HEK293 (cell line): ENCODE measurements at regions not wholly inside any gene's neighbourhood (a gene's known extent, or its start where the extent isn't known, plus 50 kb on each side); places are given as distances from the start of the nearest gene placed in this dataset.

Experiments used
- CTCF ChIA-PET: fragments of 350-600 bp; formaldehyde crosslinking; extraction: SDS; loops from one replicate; lab custom pipeline; 2021; ENCODE audit warnings: antibody characterized with exemption; lab: Yijun Ruan, JAX
- POLR2A ChIA-PET: fragments of 300-600 bp; formaldehyde crosslinking; extraction: SDS; loops from one replicate; lab custom pipeline; 2020; ENCODE audit warnings: antibody characterized with exemption, inconsistent platforms; lab: Yijun Ruan, JAX
- H3K27ac ChIP-seq: fragments of 200-500 bp; sonication (Bioruptor generic); 2 replicates; pipeline ENCODE4 v1.5.1; 2014; ENCODE audit warnings: low read depth, low read length, control low read depth, inconsistent platforms; ENCODE audit errors: extremely low read depth
- H3K36me3 ChIP-seq, 2 experiments: fragments of 200-500 bp in 1 of 2; sonication (Bioruptor generic) in 1 of 2; 1 replicate in 1 of 2; 2 replicates in 1 of 2; pipeline ENCODE4 v1.5.1; 2014 to 2017; ENCODE audit warnings: inconsistent platforms in 2 of 2, low read length in 2 of 2; ENCODE audit not compliant: control insufficient read depth in 2 of 2, insufficient read depth in 1 of 2
- H3K4me1 ChIP-seq: fragments of 200-500 bp; sonication (Bioruptor generic); 2 replicates; pipeline ENCODE4 v1.5.1; 2014; ENCODE audit warnings: mild to moderate bottlenecking, low read length, inconsistent platforms; ENCODE audit not compliant: control insufficient read depth, insufficient read depth
- H3K4me3 ChIP-seq: 2 replicates; pipeline ENCODE4 v1.5.1; 2011; ENCODE audit warnings: low read depth, mild to moderate bottlenecking, control low read depth, low read length, moderate library complexity
- H3K9me3 ChIP-seq: fragments of 200-500 bp; sonication (Bioruptor generic); 2 replicates; pipeline ENCODE4 v1.5.1; 2014; ENCODE audit warnings: low read depth, low read length, inconsistent platforms; ENCODE audit not compliant: control insufficient read depth, insufficient read depth
- OSR2 ChIP-seq: fragments of 450-650 bp; formaldehyde crosslinking; IDR thresholded peaks from 2 replicates; pipeline ENCODE4 v1.5.1; 2016; ENCODE audit warnings: missing biosample characterization, missing genetic modification characterization
- SALL2 ChIP-seq: fragments of 450-650 bp; formaldehyde crosslinking; IDR thresholded peaks from 2 replicates; pipeline ENCODE4 v1.5.0; 2017; ENCODE audit warnings: missing biosample characterization, mild to moderate bottlenecking, missing genetic modification characterization, borderline replicate concordance
- SP2 ChIP-seq: fragments of 450-650 bp; formaldehyde crosslinking; IDR thresholded peaks from 2 replicates; pipeline ENCODE4 v1.5.1; 2016; ENCODE audit warnings: missing biosample characterization, missing genetic modification characterization
- TRIM28 ChIP-seq: IDR thresholded peaks from 2 replicates; pipeline ENCODE4 v1.6.1; 2011; ENCODE audit warnings: low read length, control low read depth, borderline replicate concordance
- ZNF223 ChIP-seq: fragments of 450-650 bp; formaldehyde crosslinking; IDR thresholded peaks from 2 replicates; pipeline ENCODE4 v1.5.1; 2016; ENCODE audit warnings: missing biosample characterization, missing genetic modification characterization
- ZNF555 ChIP-seq: fragments of 450-650 bp; formaldehyde crosslinking; conservative IDR thresholded peaks from 2 replicates; pipeline ENCODE4 v1.5.1; 2017; ENCODE audit warnings: missing biosample characterization, mild to moderate bottlenecking, missing genetic modification characterization, inconsistent platforms
- ZNF560 ChIP-seq: fragments of 450-650 bp; formaldehyde crosslinking; IDR thresholded peaks from 2 replicates; pipeline ENCODE4 v1.5.1; 2017; ENCODE audit warnings: missing biosample characterization, missing genetic modification characterization, borderline replicate concordance
- ZNF660 ChIP-seq: fragments of 450-650 bp; IDR thresholded peaks from 2 replicates; pipeline ENCODE4 v1.5.1; 2018; ENCODE audit warnings: missing biosample characterization, mild to moderate bottlenecking, missing genetic modification characterization
- ZNF677 ChIP-seq: fragments of 450-650 bp; IDR thresholded peaks from 2 replicates; pipeline ENCODE4 v1.5.0; 2018; ENCODE audit warnings: missing biosample characterization, mild to moderate bottlenecking, missing genetic modification characterization, moderate library complexity
- ZNF776 ChIP-seq: fragments of 450-650 bp; formaldehyde crosslinking; IDR thresholded peaks from 2 replicates; pipeline ENCODE4 v1.5.0; 2017; ENCODE audit warnings: missing biosample characterization, missing genetic modification characterization, borderline replicate concordance
- ZSCAN16 ChIP-seq: fragments of 450-650 bp; formaldehyde crosslinking; IDR thresholded peaks from 2 replicates; pipeline ENCODE4 v1.5.1; 2016; ENCODE audit warnings: missing biosample characterization, missing genetic modification characterization
- TF ChIP-seq, protein P1 (sequence below): fragments of 450-650 bp; formaldehyde crosslinking; conservative IDR thresholded peaks from 2 replicates; pipeline ENCODE4 v1.5.1; 2016; ENCODE audit warnings: low read depth, missing biosample characterization, missing genetic modification characterization
- TF ChIP-seq, protein P2 (sequence below): fragments of 450-650 bp; formaldehyde crosslinking; IDR thresholded peaks from 2 replicates; pipeline ENCODE4 v1.5.1; 2016; ENCODE audit warnings: missing biosample characterization, missing genetic modification characterization
- TF ChIP-seq, protein P3 (sequence below): fragments of 450-650 bp; formaldehyde crosslinking; IDR thresholded peaks from 2 replicates; pipeline ENCODE4 v1.5.1; 2017; ENCODE audit warnings: missing biosample characterization, mild to moderate bottlenecking, missing genetic modification characterization, moderate library complexity
- TF ChIP-seq, protein P4 (sequence below): fragments of 450-650 bp; formaldehyde crosslinking; IDR thresholded peaks from 2 replicates; pipeline ENCODE4 v1.5.1; 2016; ENCODE audit warnings: missing biosample characterization, missing genetic modification characterization
- TF ChIP-seq, protein P5 (sequence below): fragments of 450-650 bp; formaldehyde crosslinking; IDR thresholded peaks from 2 replicates; pipeline ENCODE4 v1.5.1; 2017; ENCODE audit warnings: missing biosample characterization, missing genetic modification characterization
- TF ChIP-seq, protein P6 (sequence below): fragments of 450-650 bp; formaldehyde crosslinking; IDR thresholded peaks from 2 replicates; pipeline ENCODE4 v1.5.1; 2016; ENCODE audit warnings: missing biosample characterization, missing genetic modification characterization, low read depth
- TF ChIP-seq, protein P7 (sequence below): fragments of 450-650 bp; formaldehyde crosslinking; IDR thresholded peaks from 2 replicates; pipeline ENCODE4 v1.5.1; 2016; ENCODE audit warnings: missing biosample characterization, missing genetic modification characterization

DNA sequence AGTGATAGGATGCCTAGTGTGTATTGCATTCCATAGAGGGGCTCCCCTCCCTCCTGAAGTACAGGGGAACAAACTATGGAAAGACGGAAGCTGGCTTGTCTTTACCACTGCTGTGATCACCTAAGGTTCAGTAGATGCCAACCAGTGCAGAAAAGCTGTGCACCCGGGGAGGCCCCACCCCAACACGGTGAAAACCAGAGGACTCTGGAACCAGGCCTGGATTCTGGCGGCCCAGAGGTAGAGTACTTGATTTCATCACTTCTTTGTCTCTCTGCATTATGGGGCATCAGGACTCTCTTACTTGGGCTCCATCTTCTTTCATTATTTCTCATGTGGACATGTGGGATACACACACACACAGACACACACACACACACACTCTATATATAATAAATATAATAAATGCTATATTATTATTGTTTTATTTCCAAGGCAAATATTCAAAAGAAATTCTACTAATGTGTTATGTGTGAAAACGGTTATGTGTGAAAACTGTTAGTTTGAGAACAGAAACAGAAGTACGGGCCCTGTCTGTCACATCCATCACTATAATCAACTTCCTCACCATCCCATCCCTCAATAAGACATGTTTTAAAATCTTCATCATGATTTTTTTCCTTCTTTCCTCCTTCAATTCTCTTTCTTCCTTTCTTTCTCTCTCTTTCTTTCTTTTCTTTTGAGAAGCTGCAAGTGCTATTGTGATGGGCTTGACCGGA lies 152.4 kb upstream of the CMC1 start:
- Histone ChIP-seq H3K4me1 (no peaks in the 10 kb centered on the region), H3K4me3 (no peak overlapping the region), H3K9me3 (no peaks in the 10 kb centered on the region), H3K36me3 (no peaks in the 10 kb centered on the region), H3K27ac (no peak overlapping the region)
- CTCF ChIA-PET, result no interaction called here
- POLR2A ChIA-PET, result no interaction called here
- TF ChIP-seq, protein P1, sequence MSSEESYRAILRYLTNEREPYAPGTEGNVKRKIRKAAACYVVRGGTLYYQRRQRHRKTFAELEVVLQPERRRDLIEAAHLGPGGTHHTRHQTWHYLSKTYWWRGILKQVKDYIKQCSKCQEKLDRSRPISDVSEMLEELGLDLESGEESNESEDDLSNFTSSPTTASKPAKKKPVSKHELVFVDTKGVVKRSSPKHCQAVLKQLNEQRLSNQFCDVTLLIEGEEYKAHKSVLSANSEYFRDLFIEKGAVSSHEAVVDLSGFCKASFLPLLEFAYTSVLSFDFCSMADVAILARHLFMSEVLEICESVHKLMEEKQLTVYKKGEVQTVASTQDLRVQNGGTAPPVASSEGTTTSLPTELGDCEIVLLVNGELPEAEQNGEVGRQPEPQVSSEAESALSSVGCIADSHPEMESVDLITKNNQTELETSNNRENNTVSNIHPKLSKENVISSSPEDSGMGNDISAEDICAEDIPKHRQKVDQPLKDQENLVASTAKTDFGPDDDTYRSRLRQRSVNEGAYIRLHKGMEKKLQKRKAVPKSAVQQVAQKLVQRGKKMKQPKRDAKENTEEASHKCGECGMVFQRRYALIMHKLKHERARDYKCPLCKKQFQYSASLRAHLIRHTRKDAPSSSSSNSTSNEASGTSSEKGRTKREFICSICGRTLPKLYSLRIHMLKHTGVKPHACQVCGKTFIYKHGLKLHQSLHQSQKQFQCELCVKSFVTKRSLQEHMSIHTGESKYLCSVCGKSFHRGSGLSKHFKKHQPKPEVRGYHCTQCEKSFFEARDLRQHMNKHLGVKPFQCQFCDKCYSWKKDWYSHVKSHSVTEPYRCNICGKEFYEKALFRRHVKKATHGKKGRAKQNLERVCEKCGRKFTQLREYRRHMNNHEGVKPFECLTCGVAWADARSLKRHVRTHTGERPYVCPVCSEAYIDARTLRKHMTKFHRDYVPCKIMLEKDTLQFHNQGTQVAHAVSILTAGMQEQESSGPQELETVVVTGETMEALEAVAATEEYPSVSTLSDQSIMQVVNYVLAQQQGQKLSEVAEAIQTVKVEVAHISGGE (tag by site-specific recombination), result no peak
- TF ChIP-seq ZSCAN16 (tag by site-specific recombination), result no peak
- TF ChIP-seq, protein P2, sequence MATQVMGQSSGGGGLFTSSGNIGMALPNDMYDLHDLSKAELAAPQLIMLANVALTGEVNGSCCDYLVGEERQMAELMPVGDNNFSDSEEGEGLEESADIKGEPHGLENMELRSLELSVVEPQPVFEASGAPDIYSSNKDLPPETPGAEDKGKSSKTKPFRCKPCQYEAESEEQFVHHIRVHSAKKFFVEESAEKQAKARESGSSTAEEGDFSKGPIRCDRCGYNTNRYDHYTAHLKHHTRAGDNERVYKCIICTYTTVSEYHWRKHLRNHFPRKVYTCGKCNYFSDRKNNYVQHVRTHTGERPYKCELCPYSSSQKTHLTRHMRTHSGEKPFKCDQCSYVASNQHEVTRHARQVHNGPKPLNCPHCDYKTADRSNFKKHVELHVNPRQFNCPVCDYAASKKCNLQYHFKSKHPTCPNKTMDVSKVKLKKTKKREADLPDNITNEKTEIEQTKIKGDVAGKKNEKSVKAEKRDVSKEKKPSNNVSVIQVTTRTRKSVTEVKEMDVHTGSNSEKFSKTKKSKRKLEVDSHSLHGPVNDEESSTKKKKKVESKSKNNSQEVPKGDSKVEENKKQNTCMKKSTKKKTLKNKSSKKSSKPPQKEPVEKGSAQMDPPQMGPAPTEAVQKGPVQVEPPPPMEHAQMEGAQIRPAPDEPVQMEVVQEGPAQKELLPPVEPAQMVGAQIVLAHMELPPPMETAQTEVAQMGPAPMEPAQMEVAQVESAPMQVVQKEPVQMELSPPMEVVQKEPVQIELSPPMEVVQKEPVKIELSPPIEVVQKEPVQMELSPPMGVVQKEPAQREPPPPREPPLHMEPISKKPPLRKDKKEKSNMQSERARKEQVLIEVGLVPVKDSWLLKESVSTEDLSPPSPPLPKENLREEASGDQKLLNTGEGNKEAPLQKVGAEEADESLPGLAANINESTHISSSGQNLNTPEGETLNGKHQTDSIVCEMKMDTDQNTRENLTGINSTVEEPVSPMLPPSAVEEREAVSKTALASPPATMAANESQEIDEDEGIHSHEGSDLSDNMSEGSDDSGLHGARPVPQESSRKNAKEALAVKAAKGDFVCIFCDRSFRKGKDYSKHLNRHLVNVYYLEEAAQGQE (tag by site-specific recombination), result no peak
- no peak for TF ChIP-seq SALL2
- TF ChIP-seq ZNF560 (tag by site-specific recombination), result no peak
- no peak for TF ChIP-seq ZNF677 (tag by site-specific recombination)
- TF ChIP-seq SP2 (tag by site-specific recombination), result no peak
- TF ChIP-seq, protein P3, sequence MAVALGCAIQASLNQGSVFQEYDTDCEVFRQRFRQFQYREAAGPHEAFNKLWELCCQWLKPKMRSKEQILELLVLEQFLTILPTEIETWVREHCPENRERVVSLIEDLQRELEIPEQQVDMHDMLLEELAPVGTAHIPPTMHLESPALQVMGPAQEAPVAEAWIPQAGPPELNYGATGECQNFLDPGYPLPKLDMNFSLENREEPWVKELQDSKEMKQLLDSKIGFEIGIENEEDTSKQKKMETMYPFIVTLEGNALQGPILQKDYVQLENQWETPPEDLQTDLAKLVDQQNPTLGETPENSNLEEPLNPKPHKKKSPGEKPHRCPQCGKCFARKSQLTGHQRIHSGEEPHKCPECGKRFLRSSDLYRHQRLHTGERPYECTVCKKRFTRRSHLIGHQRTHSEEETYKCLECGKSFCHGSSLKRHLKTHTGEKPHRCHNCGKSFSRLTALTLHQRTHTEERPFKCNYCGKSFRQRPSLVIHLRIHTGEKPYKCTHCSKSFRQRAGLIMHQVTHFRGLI (tag by site-specific recombination), result no peak
- TF ChIP-seq ZNF776 (tag by site-specific recombination), result no peak
- TF ChIP-seq, protein P4, sequence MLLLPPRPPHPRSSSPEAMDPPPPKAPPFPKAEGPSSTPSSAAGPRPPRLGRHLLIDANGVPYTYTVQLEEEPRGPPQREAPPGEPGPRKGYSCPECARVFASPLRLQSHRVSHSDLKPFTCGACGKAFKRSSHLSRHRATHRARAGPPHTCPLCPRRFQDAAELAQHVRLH (tag by site-specific recombination), result no peak

DNA sequence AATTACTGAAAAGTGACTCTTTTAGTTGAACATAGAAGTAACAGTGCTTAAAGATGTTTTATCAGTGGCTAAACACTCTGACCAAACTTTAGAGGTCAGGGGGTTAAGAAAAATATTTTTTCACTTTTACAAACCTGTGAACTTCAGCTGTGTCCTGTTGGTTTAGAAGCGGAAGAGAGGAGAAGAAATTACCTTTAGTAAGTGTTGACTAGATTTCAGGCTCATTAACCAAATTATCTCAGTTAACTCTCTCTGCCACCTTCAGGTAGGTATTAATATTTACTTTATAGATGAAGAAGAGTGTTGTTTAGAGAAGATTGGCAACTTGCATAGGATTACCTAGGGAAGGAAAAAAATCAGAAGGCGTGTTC lies 151.9 kb upstream of the CMC1 start:
- Histone ChIP-seq H3K36me3 (no peaks in the 10 kb centered on the region), H3K27ac (no peak overlapping the region), H3K9me3 (no peaks in the 10 kb centered on the region), H3K4me1 (no peaks in the 10 kb centered on the region), H3K4me3 (no peak overlapping the region)
- ChIA-PET CTCF (interaction anchor here (0.7 kb wide), 1 partner anchor 378 kb away, joined by 3 read pairs; no protein-coding TSS in a partner anchor), POLR2A (no interaction called here)
- TF ChIP-seq ZNF555 (tag by site-specific recombination), result no peak
- TF ChIP-seq ZNF223, result no peak
- no peak for TF ChIP-seq OSR2
- no peak for TF ChIP-seq ZNF660 (tag by site-specific recombination)
- TF ChIP-seq, protein P5, sequence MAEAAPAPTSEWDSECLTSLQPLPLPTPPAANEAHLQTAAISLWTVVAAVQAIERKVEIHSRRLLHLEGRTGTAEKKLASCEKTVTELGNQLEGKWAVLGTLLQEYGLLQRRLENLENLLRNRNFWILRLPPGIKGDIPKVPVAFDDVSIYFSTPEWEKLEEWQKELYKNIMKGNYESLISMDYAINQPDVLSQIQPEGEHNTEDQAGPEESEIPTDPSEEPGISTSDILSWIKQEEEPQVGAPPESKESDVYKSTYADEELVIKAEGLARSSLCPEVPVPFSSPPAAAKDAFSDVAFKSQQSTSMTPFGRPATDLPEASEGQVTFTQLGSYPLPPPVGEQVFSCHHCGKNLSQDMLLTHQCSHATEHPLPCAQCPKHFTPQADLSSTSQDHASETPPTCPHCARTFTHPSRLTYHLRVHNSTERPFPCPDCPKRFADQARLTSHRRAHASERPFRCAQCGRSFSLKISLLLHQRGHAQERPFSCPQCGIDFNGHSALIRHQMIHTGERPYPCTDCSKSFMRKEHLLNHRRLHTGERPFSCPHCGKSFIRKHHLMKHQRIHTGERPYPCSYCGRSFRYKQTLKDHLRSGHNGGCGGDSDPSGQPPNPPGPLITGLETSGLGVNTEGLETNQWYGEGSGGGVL, result no peak
- TF ChIP-seq TRIM28, result no peak
- TF ChIP-seq, protein P6, sequence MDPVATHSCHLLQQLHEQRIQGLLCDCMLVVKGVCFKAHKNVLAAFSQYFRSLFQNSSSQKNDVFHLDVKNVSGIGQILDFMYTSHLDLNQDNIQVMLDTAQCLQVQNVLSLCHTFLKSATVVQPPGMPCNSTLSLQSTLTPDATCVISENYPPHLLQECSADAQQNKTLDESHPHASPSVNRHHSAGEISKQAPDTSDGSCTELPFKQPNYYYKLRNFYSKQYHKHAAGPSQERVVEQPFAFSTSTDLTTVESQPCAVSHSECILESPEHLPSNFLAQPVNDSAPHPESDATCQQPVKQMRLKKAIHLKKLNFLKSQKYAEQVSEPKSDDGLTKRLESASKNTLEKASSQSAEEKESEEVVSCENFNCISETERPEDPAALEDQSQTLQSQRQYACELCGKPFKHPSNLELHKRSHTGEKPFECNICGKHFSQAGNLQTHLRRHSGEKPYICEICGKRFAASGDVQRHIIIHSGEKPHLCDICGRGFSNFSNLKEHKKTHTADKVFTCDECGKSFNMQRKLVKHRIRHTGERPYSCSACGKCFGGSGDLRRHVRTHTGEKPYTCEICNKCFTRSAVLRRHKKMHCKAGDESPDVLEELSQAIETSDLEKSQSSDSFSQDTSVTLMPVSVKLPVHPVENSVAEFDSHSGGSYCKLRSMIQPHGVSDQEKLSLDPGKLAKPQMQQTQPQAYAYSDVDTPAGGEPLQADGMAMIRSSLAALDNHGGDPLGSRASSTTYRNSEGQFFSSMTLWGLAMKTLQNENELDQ (tag by site-specific recombination), result no peak
- TF ChIP-seq, protein P7, sequence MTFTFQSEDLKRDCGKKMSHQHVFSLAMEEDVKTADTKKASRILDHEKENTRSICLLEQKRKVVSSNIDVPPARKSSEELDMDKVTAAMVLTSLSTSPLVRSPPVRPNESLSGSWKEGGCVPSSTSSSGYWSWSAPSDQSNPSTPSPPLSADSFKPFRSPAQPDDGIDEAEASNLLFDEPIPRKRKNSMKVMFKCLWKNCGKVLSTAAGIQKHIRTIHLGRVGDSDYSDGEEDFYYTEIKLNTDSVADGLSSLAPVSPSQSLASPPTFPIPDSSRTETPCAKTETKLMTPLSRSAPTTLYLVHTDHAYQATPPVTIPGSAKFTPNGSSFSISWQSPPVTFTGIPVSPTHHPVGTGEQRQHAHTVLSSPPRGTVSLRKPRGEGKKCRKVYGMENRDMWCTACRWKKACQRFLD, result no peak
